ENCODE measurements at regions not wholly inside any gene's neighbourhood (a gene's known extent, or its start where the extent isn't known, plus 50 kb on each side); places are given as distances from the start of the nearest gene placed in this dataset.

- Mint-ChIP-seq H3K9me3 (no peaks in the 10 kb centered on the region), H3K4me3 (no peak overlapping the region), H3K4me1 (peaks cover 33% of the 10 kb centered on the region), H3K27ac (peak overlapping the region; percentile 78), H3K36me3 (peaks cover 2% of the 10 kb centered on the region), H3K27me3 (ENCODE audit: low read depth) (no peaks in the 10 kb centered on the region)
- DNase-seq (ENCODE audit: low spot score in 2 of 2, unreplicated experiment in 2 of 2): no peak
- TF ChIP-seq CTCF (IDR thresholded peaks at IDR 0.05; ENCODE audit: unreplicated experiment): no peak
Observed at GRCh38 chr3:64815195-64815631, 127.4 kb upstream of the ADAMTS9 start.

- no peak overlapping the region for H3K4me3 Mint-ChIP-seq
- no peak overlapping the region for H3K27ac Mint-ChIP-seq
- H3K9me3 Mint-ChIP-seq: no peaks in the 10 kb centered on the region
- TF ChIP-seq CTCF (IDR thresholded peaks at IDR 0.05; ENCODE audit: unreplicated experiment): no peak
- H3K4me1 Mint-ChIP-seq: peaks cover 35% of the 10 kb centered on the region
- no peak for DNase-seq (ENCODE audit: low spot score in 2 of 2, unreplicated experiment in 2 of 2)
- no peaks in the 10 kb centered on the region for H3K27me3 Mint-ChIP-seq (ENCODE audit: low read depth)
- H3K36me3 Mint-ChIP-seq: peaks cover 2% of the 10 kb centered on the region
Observed at GRCh38 chr3:64814351-64814750, 126.6 kb upstream of the ADAMTS9 start.

- peaks cover 41% of the 10 kb centered on the region for H3K4me1 Mint-ChIP-seq
- H3K9me3 Mint-ChIP-seq: no peaks in the 10 kb centered on the region
- TF ChIP-seq CTCF (IDR thresholded peaks at IDR 0.05; ENCODE audit: unreplicated experiment): no peak
- no peak overlapping the region for H3K4me3 Mint-ChIP-seq
- no peak for DNase-seq (ENCODE audit: low spot score in 2 of 2, unreplicated experiment in 2 of 2)
- no peaks in the 10 kb centered on the region for H3K27me3 Mint-ChIP-seq (ENCODE audit: low read depth)
- H3K27ac Mint-ChIP-seq: no peak overlapping the region
- H3K36me3 Mint-ChIP-seq: no peaks in the 10 kb centered on the region
Observed at GRCh38 chr3:64813326-64813725, 125.5 kb upstream of the ADAMTS9 start.

- Mint-ChIP-seq H3K4me1 (peaks cover 33% of the 10 kb centered on the region), H3K27ac (peak overlapping the region; percentile 40), H3K27me3 (ENCODE audit: low read depth) (no peaks in the 10 kb centered on the region), H3K4me3 (no peak overlapping the region), H3K9me3 (no peaks in the 10 kb centered on the region), H3K36me3 (no peaks in the 10 kb centered on the region)
- no peak for DNase-seq (ENCODE audit: low spot score in 2 of 2, unreplicated experiment in 2 of 2)
- no peak for TF ChIP-seq CTCF (IDR thresholded peaks at IDR 0.05; ENCODE audit: unreplicated experiment)
Observed at GRCh38 chr3:64809086-64809485, 121.3 kb upstream of the ADAMTS9 start.

- peaks cover 28% of the 10 kb centered on the region for H3K4me1 Mint-ChIP-seq
- H3K4me3 Mint-ChIP-seq: no peak overlapping the region
- H3K9me3 Mint-ChIP-seq: no peaks in the 10 kb centered on the region
- no peak for TF ChIP-seq CTCF (IDR thresholded peaks at IDR 0.05; ENCODE audit: unreplicated experiment)
- H3K36me3 Mint-ChIP-seq: no peaks in the 10 kb centered on the region
- DNase-seq (ENCODE audit: low spot score in 2 of 2, unreplicated experiment in 2 of 2): no peak
- no peaks in the 10 kb centered on the region for H3K27me3 Mint-ChIP-seq (ENCODE audit: low read depth)
- H3K27ac Mint-ChIP-seq: no peak overlapping the region
Observed at GRCh38 chr3:64808061-64808460, 120.3 kb upstream of the ADAMTS9 start.
